ENCODE measurements at regions not wholly inside any gene's neighbourhood (a gene's known extent, or its start where the extent isn't known, plus 50 kb on each side); places are given as distances from the start of the nearest gene placed in this dataset.

- H3K27me3 Mint-ChIP-seq = no peaks in the 10 kb centered on the region
- peaks cover 47% of the 10 kb centered on the region for H3K4me1 Mint-ChIP-seq (ENCODE audit: low read depth)
- H3K36me3 Mint-ChIP-seq (ENCODE audit: insufficient read depth) = no peaks in the 10 kb centered on the region
- no peak for TF ChIP-seq CTCF (IDR thresholded peaks at IDR 0.05; ENCODE audit: unreplicated experiment)
- H3K4me3 Mint-ChIP-seq (ENCODE audit: low read depth) = no peak overlapping the region
- no peaks in the 10 kb centered on the region for H3K9me3 Mint-ChIP-seq (ENCODE audit: low read depth)
- H3K27ac Mint-ChIP-seq = no peak overlapping the region
- DNase-seq (ENCODE audit: low spot score, unreplicated experiment) = no peak
Observed at GRCh38 chr10:28805390-28805789, 128.1 kb downstream of the BAMBI start.

GRCh38 chr10:28806488-28806941, 129.2 kb downstream of the BAMBI start:
- DNase-seq (ENCODE audit: low spot score, unreplicated experiment) = no peak
- H3K27me3 Mint-ChIP-seq = no peaks in the 10 kb centered on the region
- H3K27ac Mint-ChIP-seq = peak overlapping the region; percentile 97
- no peaks in the 10 kb centered on the region for H3K36me3 Mint-ChIP-seq (ENCODE audit: insufficient read depth)
- TF ChIP-seq CTCF (IDR thresholded peaks at IDR 0.05; ENCODE audit: unreplicated experiment) = no peak
- H3K4me3 Mint-ChIP-seq (ENCODE audit: low read depth) = peak overlapping the region; percentile 18
- no peaks in the 10 kb centered on the region for H3K9me3 Mint-ChIP-seq (ENCODE audit: low read depth)
- peaks cover 53% of the 10 kb centered on the region for H3K4me1 Mint-ChIP-seq (ENCODE audit: low read depth)

- no peaks in the 10 kb centered on the region for H3K27me3 Mint-ChIP-seq
- no peak for TF ChIP-seq CTCF (IDR thresholded peaks at IDR 0.05; ENCODE audit: unreplicated experiment)
- no peaks in the 10 kb centered on the region for H3K9me3 Mint-ChIP-seq (ENCODE audit: low read depth)
- H3K4me3 Mint-ChIP-seq (ENCODE audit: low read depth) = peak overlapping the region; percentile 18
- H3K36me3 Mint-ChIP-seq (ENCODE audit: insufficient read depth) = no peaks in the 10 kb centered on the region
- H3K27ac Mint-ChIP-seq = peak overlapping the region; percentile 97
- H3K4me1 Mint-ChIP-seq (ENCODE audit: low read depth) = peaks cover 53% of the 10 kb centered on the region
- no peak for DNase-seq (ENCODE audit: low spot score, unreplicated experiment)
Observed at GRCh38 chr10:28806951-28807759, 129.8 kb downstream of the BAMBI start.

GRCh38 chr10:28807760-28808613, 130.7 kb downstream of the BAMBI start:
- H3K36me3 Mint-ChIP-seq (ENCODE audit: insufficient read depth) = no peaks in the 10 kb centered on the region
- H3K9me3 Mint-ChIP-seq (ENCODE audit: low read depth) = no peaks in the 10 kb centered on the region
- H3K4me3 Mint-ChIP-seq (ENCODE audit: low read depth) = peak overlapping the region; percentile 47
- DNase-seq (ENCODE audit: low spot score, unreplicated experiment) = no peak
- no peak for TF ChIP-seq CTCF (IDR thresholded peaks at IDR 0.05; ENCODE audit: unreplicated experiment)
- peaks cover 55% of the 10 kb centered on the region for H3K4me1 Mint-ChIP-seq (ENCODE audit: low read depth)
- no peaks in the 10 kb centered on the region for H3K27me3 Mint-ChIP-seq
- H3K27ac Mint-ChIP-seq = peak overlapping the region; percentile 97

GRCh38 chr10:28808693-28809092, 131.4 kb downstream of the BAMBI start:
- Mint-ChIP-seq H3K27ac (peak overlapping the region; percentile 97), H3K4me1 (ENCODE audit: low read depth) (peaks cover 55% of the 10 kb centered on the region)

More at GRCh38 chr10:28808693-28809092, 131.4 kb downstream of the BAMBI start:
- H3K36me3 Mint-ChIP-seq (ENCODE audit: insufficient read depth) = no peaks in the 10 kb centered on the region
- DNase-seq (ENCODE audit: low spot score, unreplicated experiment) = no peak
- H3K27me3 Mint-ChIP-seq = no peaks in the 10 kb centered on the region
- peak overlapping the region; percentile 47 for H3K4me3 Mint-ChIP-seq (ENCODE audit: low read depth)
- TF ChIP-seq CTCF (IDR thresholded peaks at IDR 0.05; ENCODE audit: unreplicated experiment) = no peak
- H3K9me3 Mint-ChIP-seq (ENCODE audit: low read depth) = no peaks in the 10 kb centered on the region

Measured in progenitor cell of endocrine pancreas (in vitro differentiated cells).